ENCODE measurements at regions not wholly inside any gene's neighbourhood (a gene's known extent, or its start where the extent isn't known, plus 50 kb on each side); places are given as distances from the start of the nearest gene placed in this dataset.

GRCh38 chr7:130989101-130989795 lies 255.2 kb upstream of the KLF14 start:
- Histone ChIP-seq H3K4me3 (replicated peaks in 1 of 3) (no peak overlapping the region), H3K27me3 (no peaks in the 10 kb centered on the region), H3K27ac (peak overlapping the region; percentile 8 to 76 (median 61)), H3K4me1 (peaks cover 74 to 85% of the 10 kb centered on the region in 2 donors), H3K9me3 (no peaks in the 10 kb centered on the region), H3K36me3 (no peaks in the 10 kb centered on the region)
- 56 to 60% methylated on average over 2 of the region's 2 CpGs for WGBS, 2 donors
- DNase-seq = no peak
- no peak for TF ChIP-seq CTCF (IDR thresholded peaks at IDR 0.05)
- no peak for TF ChIP-seq POLR2A (IDR thresholded peaks at IDR 0.05)
- intact Hi-C loops (cut with DNase I) = no loop called here

- TF ChIP-seq POLR2A (IDR thresholded peaks at IDR 0.05) (no peak), CTCF (IDR thresholded peaks at IDR 0.05) (no peak)
- peak overlapping the region; percentile 35 to 76 (median 61) for H3K27ac ChIP-seq
- peaks cover 84 to 88% of the 10 kb centered on the region in 2 donors for H3K4me1 ChIP-seq
- no peak overlapping the region for H3K4me3 ChIP-seq (replicated peaks in 1 of 3)
- H3K36me3 ChIP-seq = no peaks in the 10 kb centered on the region
- no peaks in the 10 kb centered on the region for H3K9me3 ChIP-seq
- DNase-seq = peak; percentile 50 to 71
- intact Hi-C loops (cut with DNase I) = loop anchor here (10.0 kb wide), 1 partner anchor 86 kb away; no protein-coding TSS in a partner anchor
- H3K27me3 ChIP-seq = no peaks in the 10 kb centered on the region
- 52 to 54% methylated on average over 16 of the region's 16 CpGs for WGBS, 2 donors
Measured at GRCh38 chr7:130990178-130990832, 256.3 kb upstream of the KLF14 start.

GRCh38 chr7:130993671-130994365 lies 259.8 kb upstream of the KLF14 start:
- H3K27me3 ChIP-seq = no peaks in the 10 kb centered on the region
- TF ChIP-seq POLR2A (IDR thresholded peaks at IDR 0.05) (no peak), CTCF (IDR thresholded peaks at IDR 0.05) (no peak)
- DNase-seq = peak; percentile 55 to 60
- no peaks in the 10 kb centered on the region for H3K9me3 ChIP-seq
- intact Hi-C loops (cut with DNase I) = loop anchor here (10.0 kb wide), 1 partner anchor 89 kb away; no protein-coding TSS in a partner anchor
- WGBS, 2 donors = 56 to 61% methylated on average over 11 of the region's 11 CpGs
- H3K4me1 ChIP-seq = peaks cover 87 to 88% of the 10 kb centered on the region in 2 donors
- peak overlapping the region; percentile 77 to 84 (median 79) for H3K27ac ChIP-seq
- no peak overlapping the region for H3K4me3 ChIP-seq (replicated peaks in 1 of 3)
- no peaks in the 10 kb centered on the region for H3K36me3 ChIP-seq

GRCh38 chr7:130994378-130995115 lies 260.5 kb upstream of the KLF14 start:
- 48 to 58% methylated on average over 13 of the region's 13 CpGs for WGBS, 2 donors
- intact Hi-C loops (cut with DNase I) = loop anchor here (10.0 kb wide), 1 partner anchor 90 kb away; no protein-coding TSS in a partner anchor
- Histone ChIP-seq H3K4me1 (peaks cover 88 to 89% of the 10 kb centered on the region in 2 donors), H3K4me3 (replicated peaks in 1 of 3) (no peak overlapping the region), H3K27ac (peak overlapping the region; percentile 77 to 84 (median 79)), H3K27me3 (no peaks in the 10 kb centered on the region), H3K36me3 (no peaks in the 10 kb centered on the region), H3K9me3 (no peaks in the 10 kb centered on the region)
- TF ChIP-seq CTCF (IDR thresholded peaks at IDR 0.05) = no peak
- no peak for TF ChIP-seq POLR2A (IDR thresholded peaks at IDR 0.05)
- DNase-seq = peak; percentile 51 to 66
